GM13976 (cell line): ENCODE measurements at regions not wholly inside any gene's neighbourhood (a gene's known extent, or its start where the extent isn't known, plus 50 kb on each side); places are given as distances from the start of the nearest gene placed in this dataset.

Experiments
- DNase-seq: peaks from one replicate; pipeline ENCODE4 v3.0.0; 2012; ENCODE audit warnings: low spot score
- in situ Hi-C: fragments of 300-500 bp; cut with MboI; formaldehyde crosslinking; loops from one replicate; pipeline ENCODE4 v1.12.0; 2022; ENCODE audit warnings: low sequenced_read_pairs, mixed read lengths, inconsistent platforms; ENCODE audit not compliant: unreplicated experiment
- TF ChIP-seq, protein P1 (sequence below): IDR thresholded peaks from 2 replicates; pipeline ENCODE4 v1.5.1; 2012; ENCODE audit warnings: borderline replicate concordance, mild to moderate bottlenecking; ENCODE audit not compliant: insufficient read depth; ENCODE audit errors: extremely low read depth, missing control alignments, control extremely low read depth

DNA sequence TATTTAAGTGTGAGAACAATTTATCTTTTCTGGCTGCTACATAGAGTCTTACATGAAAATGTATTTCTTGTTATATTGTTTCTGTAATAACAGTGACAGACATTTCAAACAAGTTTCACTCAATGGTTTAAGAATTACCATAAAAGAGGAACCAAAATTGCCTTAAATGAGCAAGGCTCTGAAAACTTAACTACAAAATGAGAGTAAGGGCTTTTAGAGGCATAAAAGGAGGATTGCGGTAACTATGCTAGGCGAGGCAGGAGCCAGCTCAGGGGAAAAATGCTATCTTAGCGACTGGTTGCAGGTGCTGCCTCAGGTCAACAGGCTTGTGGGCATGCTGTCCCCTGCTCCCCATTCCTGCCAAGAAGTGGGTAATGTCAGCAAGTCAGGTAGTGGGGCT, 81.7 kb upstream of the MSI2 start:
- DNase-seq: peak; percentile 57
- in situ Hi-C loops: no loop called here
- TF ChIP-seq, protein P1, sequence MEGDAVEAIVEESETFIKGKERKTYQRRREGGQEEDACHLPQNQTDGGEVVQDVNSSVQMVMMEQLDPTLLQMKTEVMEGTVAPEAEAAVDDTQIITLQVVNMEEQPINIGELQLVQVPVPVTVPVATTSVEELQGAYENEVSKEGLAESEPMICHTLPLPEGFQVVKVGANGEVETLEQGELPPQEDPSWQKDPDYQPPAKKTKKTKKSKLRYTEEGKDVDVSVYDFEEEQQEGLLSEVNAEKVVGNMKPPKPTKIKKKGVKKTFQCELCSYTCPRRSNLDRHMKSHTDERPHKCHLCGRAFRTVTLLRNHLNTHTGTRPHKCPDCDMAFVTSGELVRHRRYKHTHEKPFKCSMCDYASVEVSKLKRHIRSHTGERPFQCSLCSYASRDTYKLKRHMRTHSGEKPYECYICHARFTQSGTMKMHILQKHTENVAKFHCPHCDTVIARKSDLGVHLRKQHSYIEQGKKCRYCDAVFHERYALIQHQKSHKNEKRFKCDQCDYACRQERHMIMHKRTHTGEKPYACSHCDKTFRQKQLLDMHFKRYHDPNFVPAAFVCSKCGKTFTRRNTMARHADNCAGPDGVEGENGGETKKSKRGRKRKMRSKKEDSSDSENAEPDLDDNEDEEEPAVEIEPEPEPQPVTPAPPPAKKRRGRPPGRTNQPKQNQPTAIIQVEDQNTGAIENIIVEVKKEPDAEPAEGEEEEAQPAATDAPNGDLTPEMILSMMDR: no peak

DNA sequence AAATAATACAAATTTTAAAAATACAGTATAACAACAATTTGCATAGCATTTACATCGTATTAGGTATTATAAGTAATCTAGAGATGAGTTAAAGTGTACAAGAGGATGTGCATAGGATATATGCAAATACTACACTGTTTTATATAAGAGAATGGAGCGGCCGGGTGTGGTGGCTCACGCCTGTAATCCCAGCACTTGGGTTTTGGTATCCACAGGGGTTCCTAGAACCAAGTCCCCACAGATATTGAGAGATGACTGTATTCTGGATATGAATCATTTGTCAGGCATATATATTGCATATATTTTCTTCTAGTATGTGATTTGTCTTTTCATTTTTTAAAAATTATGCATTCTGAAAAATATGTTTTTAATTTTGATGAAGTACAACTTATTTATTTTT, 77.5 kb upstream of the MSI2 start:
- in situ Hi-C loops: no loop called here
- TF ChIP-seq, protein P1: no peak
- no peak for DNase-seq

DNA sequence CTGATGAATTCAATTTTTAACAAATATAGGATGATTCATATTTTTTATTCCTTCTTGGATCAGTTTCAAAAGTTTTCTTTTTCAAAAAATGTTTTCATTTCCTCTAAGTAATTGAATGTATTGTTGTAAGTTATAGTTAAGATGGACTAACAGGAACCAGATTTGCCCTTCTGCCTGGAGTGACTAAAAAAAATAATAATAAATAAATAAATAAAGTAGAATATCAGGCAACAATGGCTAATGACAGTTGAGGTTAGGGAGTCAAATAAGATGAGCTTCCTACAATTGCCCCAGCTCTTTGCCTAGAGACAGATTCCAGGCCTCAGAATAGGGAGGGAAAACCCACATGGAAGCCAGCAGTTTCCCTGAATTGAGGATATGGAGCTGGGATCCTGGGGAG, 73.7 kb upstream of the MSI2 start:
- in situ Hi-C loops: no loop called here
- TF ChIP-seq, protein P1: no peak
- no peak for DNase-seq

DNA sequence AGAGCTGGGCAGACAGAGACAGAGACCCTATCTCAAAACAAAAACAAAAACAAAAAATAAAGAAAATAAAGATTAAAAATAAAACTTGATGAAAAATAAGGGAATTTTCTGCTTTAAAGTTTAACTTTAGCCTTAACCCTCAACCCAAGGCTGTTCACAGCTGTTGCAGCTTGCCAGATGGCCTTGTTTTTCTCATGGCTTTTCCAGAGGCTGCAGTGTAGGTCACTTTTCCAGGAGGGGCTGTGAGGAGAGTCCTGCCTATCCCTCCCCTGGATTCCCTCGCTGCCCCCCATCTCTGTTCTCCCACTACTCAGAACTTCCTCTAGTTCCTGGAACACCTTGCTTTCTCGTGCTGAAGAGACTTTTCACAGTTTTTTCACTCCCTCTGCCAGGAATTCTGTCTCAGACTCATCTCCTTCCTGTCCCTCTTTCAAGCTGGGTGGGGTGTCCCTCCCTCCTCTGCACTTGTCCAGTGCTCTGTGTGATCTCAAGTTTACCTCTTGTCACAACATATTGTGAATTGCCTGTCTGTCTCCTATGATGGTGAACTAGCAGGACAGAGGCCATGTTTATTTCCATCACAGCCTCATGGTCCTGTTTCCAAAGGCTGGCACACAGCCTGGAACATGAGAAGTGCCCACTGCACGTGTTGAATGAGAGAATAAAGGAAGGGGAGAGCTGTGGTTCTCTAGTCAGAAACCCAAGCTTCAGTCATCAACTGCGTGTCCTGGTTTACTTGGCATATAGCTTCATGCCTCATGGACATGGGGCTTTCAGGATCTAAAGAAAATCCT, 69.9 kb upstream of the MSI2 start:
- DNase-seq: no peak
- TF ChIP-seq, protein P1: no peak
- in situ Hi-C loops: no loop called here

DNA sequence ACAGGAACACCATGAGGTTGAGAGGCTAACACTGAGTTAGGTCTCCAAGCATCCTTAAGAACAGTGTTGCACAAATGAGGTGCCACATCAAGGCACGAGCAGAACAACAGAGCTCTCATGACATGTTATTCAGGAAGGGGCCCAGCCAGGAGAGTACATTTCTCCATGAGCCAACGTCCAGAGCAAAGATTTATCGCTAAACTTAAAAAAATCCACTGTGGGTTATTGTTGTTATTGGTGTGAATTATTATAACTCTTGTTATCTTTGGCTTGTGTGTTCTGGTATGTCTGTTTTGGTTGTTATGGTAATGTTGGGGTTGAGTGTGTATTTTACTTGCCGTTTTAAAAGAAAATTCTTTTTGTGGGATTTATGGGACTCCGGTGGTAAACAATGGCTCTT, 68.9 kb upstream of the MSI2 start:
- no peak for DNase-seq
- in situ Hi-C loops: no loop called here
- TF ChIP-seq, protein P1: no peak

DNA sequence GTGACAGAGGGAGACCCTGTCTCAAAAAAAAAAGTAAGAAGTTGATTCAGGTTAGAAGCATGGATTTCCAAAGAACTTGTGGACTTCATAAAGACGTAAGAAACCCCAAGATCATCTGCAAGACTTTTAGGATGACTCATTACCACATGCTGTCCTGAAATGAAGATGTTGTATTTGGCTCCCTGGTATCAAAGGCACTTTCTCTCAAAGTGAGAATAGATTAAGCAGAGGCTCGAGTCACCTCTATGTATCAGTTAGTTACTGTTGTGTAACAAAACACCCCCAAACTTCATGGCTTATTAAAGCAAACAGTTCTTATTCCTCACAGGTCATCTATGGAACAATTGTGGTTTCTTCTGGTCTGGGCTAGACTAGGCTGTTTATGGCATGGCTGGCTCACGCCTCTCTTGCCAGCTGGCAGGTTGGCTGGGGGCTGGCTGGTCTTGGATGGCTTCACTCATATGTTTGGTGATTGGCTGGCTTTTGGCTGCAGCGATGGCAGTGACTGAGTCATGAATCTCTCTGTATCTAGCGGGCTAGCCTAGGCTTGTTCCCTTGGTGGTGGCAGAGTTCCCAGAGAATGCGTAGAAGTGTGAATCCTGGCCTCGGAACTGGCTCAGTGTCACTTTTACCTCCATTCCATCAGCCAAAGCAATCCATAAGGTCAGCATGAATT, 60.4 kb upstream of the MSI2 start:
- in situ Hi-C loops: no loop called here
- DNase-seq: no peak
- TF ChIP-seq, protein P1: no peak
